ENCODE measurements at regions not wholly inside any gene's neighbourhood (a gene's known extent, or its start where the extent isn't known, plus 50 kb on each side); places are given as distances from the start of the nearest gene placed in this dataset.
"Not testable (repeated sequence)": the region's sequence is repeated elsewhere in the genome, so short reads cannot be mapped to it uniquely, and the experiment has no call there.

DNA sequence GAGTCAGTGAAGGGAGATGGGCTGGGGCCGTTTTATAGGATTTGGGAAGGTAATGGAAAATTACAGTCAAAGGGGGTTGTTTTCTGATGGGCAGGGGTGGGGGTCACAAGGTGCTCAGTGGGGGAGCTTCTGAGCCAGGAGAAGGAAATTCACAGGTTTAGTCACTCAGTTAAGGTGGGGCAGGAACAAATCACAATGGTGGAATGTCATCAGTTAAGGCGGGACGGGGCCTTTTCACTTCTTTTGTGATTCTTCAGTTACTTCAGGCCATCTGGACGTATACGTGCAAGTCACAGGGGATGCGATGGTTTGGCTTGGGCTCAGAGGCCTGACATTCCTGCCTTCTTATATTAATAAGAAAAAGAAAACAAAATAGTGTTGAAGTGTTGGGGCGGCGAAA lies 408.5 kb downstream of the TENT5A start:
- not testable (repeated sequence) for DNase-seq (ENCODE audit: low spot score)

DNA sequence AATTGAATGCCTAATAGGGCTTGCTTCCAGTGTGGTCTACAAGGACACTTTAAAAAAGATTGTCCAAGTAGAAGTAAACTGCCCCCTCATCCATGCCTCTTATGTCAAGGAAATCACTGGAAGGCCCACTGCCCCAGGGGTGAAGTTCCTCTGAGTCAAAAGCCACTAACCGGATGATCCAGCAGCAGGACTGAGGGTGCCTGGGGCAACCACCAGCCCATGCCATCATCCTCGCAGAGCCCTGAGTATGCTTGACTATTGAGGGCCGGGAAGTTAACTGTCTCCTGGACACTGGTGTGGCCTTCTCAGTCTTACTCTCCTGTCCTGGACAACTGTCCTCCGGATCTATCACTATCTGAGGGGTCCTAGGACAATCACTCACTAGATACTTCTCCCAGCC lies 411.5 kb downstream of the TENT5A start:
- DNase-seq (ENCODE audit: low spot score): no peak

DNA sequence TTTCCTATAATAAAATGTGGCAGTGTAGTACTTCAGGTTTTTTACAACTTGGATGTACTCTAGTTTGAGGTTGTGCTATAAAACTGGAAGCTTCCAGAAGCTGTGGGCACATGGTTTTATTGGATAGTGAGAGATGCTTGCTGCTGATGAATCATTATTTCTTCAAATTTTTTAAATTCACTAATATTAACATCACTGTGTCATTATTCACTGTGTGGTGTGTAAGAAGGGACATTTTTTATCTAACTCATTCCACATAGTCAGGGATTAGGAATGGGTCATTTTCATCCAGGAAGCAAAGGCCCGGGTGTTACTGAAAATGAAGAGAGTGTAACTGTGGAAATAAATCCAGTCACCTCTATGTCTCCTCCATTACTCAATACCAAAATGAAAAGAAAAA lies 421.0 kb downstream of the TENT5A start:
- DNase-seq (ENCODE audit: low spot score): no peak

DNA sequence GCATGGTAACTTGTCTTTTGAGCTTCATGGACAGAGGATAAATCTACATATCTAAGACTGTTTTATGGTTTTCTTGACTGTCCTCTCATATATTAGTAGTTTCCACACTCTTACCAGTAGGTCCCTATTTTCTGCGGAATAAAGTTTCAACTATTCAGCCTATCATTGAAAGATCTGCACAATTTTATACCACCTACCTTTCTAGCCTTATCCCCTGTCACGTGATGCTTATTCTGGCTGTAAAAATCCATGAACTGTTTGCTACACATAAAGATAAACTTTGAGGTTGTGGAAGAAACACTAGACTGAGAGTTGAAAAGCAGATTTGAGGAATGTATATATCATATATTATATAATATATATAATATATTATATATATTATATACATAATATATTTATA lies 423.8 kb downstream of the TENT5A start:
- DNase-seq (ENCODE audit: low spot score): no peak

DNA sequence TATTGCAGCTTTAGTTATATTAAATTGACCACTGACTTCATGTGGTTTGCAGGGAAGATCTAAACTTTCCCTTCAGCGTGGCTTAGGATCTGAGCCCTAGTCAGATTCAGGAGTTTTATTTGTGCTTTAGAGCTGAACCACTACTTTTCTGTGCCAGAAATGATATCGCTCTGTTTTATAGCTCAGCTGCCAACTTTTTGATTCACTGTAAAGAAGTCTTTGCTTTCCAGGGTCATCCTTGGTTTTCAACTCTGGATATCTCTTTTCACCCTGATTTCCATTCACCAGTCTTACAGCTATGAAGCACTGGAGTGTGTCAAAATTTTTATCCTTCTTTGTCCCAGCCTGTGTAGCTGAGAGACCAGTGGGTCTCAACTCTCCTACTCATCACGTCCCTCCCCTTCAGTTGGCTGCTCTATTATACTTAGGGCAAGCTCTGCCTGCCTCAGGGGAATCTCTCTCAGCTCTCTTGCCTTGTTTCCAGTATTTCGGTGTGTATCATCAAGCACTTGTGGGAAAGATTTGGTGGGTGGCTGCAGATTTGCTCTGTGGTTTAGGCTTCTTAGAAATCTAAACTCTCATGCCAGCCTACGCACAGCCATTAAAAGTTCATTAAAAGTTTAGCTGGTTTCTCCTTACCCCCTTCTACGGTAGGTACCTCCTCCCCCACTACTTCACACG lies 425.5 kb downstream of the TENT5A start:
- DNase-seq (ENCODE audit: low spot score): no peak

DNA sequence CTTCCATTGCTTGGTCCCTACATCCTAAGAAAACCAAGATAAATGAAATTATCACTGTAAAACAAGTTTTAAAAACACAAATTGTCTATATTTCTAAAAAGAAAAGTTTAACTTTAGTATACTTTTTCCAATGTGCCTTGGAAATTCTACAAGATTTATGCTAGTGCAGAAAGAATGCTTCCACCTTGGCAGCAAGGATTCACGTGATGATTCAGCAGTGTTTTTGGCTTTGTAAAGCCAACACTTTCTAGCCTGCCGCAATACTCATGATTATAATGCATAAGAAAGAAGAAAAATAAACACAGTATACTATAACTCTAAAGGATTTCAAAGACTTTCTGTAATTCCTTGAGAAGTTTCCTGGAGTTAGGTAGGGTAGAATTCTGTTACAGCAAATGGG lies 442.7 kb downstream of the TENT5A start:
- no peak for DNase-seq (ENCODE audit: low spot score)

DNA sequence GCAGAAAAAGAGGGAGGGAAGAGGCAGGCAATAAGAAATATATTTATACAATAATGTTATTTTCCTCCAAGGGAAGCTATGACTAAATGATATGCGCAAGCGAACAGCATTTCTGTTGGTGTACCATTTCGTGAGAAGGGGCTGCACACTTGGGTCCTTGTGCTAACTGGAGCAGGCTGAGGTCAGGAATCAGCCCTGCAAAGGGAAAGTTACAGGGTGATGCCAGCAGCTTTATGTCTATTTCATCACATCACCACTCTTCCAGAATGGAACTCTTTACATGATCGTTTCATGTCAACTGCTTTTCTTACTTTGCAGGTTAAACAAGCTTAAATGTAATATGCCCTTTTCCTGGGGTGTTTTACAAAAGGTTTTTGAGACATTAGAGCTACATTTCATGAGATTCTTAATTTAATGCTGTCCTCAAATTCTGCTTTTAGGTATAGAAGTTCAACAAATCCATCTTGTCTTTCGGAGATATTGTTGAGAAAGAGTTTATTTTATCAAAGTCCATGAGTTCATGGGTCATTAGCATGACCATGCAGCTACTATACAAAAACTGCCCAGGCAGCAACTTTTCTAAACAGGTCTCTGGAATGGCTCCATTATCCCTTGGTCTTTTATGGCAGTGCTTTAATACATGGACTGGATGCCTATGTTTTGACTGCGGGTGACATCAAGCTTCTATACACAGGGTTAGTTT lies 443.8 kb downstream of the TENT5A start:
- DNase-seq (ENCODE audit: low spot score): no peak

DNA sequence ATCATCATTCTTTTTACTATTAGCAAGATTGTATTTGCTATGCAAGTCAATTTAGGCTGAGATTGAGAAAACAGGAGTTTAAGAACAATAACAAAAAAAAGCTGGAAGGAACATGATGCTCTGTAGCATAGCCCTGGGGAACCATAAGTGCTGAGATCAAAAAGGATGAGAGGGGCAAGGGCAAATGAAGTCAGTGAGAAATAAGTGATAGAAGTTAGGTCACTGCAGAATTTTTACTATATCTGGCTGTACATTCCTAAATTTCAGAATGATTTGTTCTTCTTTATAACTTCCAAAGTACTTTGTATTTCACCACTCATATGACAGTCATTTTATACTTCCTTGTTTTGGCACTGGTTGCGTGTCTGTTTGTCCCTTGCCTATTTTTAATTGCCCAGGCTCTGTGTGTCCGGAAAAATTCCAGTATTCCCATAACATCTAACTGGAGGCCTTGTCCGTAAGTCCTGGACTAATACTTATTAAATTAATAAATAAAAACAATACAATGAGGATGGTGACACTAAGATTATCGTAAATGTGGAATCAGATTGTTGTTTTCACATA lies 444.7 kb downstream of the TENT5A start:
- no peak for DNase-seq (ENCODE audit: low spot score)

DNA sequence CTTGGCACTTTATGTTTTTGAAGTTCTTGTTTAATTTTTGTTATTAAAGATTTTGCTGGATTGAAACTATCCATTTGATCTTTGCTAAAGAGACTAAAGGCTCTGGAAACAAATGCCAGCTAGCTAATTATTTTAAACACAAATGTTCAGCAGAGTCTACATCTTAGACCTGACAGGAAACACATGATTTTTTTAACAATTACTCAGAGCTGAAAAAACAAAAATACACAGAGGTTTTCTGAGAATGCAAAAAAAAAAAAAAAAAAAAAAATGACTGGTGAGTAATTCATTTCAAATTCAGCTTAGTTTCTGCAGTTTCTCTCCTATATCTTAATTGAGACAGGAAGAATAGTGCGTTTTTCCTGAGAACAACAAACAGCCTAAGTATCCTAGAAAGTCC lies 448.0 kb downstream of the TENT5A start:
- no peak for DNase-seq (ENCODE audit: low spot score)

DNA sequence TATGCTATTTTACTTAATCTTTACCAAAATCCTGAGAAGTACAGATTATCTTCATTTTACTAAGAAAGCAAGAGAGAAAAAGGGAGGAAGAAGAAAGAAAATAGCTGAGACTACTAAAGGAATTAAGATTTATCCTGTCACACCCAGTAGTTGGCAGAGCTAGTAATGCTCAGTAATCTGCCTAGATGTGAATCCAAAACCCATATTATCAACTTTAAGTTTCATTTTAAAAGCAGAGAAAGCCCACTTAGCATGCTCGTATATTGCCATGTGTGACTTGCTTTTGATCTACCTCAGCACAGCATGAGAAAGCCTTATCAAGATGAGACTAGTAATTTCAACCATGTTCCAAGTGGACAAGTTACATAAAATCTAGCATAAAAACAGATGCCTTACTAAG lies 451.5 kb downstream of the TENT5A start:
- no peak for DNase-seq (ENCODE audit: low spot score)

DNA sequence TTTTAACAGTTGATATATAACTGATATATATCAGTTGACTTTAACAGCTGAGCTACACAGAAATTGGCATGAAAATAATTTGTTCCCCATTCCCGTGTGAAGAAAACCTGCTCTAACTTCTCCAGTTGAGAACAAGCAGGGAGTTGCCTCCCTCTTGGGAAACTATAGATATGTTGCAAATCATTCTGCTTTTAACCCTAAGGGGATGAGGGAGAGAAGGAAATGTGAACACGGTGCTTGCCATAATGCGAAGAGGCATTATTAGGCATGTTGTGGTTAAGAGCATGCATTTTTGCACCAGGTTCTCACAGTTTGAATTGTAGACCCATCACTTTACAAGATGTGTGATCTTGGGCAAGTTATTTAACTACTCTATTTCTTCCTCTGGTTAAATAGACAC lies 453.7 kb downstream of the TENT5A start:
- DNase-seq (ENCODE audit: low spot score): no peak

DNA sequence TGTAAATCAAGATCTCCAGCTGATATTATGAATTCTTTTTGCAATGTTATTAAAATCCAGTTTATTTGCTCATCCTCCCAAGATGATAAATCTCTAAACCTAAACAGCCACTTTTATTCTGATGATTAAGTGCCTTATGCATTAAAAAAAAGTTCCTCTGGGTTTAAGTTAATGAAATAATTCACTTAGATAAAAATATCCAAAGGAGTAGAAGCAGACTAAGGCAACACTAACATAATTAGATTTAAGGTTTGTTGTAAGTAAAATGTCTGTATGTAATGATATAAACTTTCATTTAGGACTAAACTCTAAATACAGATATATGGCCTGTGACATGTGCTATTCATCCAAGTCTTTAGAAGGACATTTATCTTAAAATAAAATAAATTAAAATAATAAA lies 457.2 kb downstream of the TENT5A start:
- no peak for DNase-seq (ENCODE audit: low spot score)

DNA sequence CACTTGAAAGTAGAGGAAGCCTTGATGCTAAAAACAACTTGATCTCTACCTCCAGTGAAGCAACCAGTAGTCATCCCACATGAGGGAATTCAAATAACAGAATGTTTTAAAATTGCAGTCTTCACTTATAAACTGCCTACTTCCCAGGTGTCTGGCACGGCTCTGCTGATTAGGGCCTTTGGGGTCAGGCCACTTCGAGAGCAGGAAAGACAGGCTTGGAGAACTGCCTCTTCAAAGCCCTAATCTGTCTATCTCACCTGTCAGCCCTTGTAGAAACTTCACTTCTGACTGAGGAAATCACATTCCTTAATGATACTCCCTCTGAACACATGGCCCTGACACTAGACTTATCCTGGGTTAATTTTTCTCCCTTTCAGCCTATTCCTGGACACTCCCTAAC lies 458.6 kb downstream of the TENT5A start:
- no peak for DNase-seq (ENCODE audit: low spot score)

DNA sequence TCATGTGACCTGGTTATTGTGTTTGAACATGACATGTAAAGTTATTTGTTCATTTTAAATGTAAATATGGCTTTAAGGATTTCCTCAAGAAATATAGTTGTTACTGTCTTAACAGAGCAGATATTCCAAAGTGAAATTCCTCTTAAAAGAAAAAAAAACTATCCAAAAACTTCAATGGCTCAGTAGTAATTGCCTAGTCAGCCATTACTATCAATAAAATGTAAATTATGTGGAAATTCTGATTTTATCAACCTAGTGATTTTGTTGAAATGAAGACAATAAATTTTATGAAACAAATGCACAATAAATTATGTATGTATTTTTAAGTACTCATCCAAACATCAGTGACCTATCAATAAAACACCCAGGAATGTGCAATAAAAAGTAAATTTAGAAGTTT lies 463.3 kb downstream of the TENT5A start:
- no peak for DNase-seq (ENCODE audit: low spot score)

DNA sequence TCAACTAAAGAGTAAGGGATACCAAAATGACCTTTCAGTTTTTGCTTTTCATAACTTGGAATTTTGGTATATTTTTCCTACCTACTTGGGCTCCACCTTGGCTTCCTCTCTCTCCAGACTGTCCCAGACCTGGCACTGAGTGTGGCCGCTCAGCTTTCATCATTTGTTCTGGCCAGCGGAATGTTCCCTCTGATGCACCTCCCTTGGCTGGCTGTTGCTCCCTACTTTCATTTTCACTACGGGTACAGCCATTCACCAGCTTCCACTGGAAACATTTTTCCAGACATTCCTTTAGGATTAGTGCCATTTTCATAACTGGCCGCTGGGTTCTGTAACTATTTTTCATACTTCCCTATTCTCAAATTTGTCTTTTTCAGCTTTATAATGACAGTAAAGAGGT lies 487.4 kb downstream of the TENT5A start:
- DNase-seq (ENCODE audit: low spot score): no peak

DNA sequence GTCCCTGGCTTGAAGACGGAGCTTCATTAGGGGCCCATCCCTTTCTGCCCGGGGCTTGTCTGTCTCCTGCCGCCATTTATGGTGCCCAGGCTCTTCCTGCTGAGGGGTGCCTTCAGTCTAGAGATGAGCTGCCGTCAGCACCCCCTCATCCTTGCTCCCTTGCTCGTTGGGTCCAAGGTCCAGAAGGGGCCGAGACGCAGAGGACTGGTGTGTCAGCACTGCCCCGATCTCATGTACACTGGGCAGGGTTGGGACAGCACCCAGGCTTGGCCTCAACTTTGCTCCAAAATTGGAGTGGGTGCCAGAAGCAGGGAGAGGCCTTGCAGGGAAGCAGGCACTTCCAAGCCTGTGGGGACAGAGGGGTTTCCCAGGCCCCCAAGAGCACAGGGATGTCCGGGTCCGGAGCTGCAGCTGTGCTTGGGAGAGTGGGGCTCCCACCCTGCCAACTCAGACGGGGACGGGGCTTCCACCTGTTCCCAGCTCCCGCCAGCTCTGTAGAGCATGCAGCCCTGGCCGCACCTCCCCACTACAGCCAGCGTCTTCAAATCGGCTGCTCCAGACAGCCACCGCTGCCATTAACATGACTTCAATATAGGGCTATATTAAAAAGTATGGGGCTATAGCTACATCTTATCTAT lies 488.8 kb downstream of the TENT5A start:
- DNase-seq (ENCODE audit: low spot score): no peak

DNA sequence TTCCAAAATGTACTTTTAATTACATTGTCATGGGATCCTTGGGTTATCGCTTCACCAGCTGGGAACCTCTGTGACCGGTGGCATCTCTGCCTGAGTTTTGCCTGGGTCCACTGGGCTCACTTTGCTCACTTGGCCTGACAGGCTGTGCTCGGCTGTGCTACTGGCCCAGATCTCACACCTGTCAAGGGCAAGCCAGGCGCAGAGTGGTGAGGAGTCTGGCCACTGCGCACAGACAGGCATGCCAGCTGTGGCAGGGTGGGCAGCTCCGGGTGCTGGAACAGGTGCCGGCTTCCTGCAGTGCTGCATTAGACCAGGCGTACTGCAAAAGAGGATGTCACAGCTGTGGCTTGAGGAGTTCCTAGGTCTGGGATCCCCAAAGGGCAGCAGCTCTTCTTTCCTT lies 489.8 kb downstream of the TENT5A start:
- DNase-seq (ENCODE audit: low spot score): no peak

DNA sequence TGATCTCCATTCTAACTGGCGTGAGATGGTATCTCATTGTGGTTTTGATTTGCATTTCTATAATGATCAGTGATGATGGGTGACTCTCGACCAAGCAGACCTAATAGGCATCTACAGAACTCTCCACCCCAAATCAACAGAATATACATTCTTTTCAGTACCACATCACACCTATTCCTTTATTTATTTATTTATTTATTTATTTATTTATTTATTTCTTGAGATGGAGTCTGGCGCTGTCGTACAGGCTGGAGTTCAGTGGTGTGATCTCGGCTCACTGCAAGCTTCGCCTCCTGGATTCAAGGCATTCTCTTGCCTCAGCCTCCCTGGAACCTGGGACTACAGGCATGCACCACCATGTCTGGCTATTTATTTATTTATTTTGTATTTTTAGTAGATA lies 496.3 kb downstream of the TENT5A start:
- DNase-seq (ENCODE audit: low spot score): not testable (repeated sequence)

DNA sequence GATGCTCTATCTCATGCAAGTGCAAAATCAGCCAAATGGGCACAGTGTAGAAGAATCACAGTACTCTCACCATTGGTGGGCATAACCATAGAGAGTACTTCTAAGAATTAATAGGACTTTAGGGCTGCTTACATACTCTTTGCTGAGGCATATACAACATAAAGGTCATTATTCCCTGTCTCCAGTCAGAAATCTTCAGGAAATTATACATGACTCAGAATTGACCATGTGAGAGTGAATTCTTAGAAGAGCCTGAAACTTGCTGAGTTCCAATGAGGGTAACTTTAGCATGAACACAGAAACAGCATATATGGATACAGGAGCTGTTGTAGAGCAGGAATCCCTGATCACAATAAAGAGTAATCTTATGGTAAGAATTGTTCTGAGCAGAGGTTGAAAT lies 498.7 kb downstream of the TENT5A start:
- DNase-seq (ENCODE audit: low spot score): no peak

DNA sequence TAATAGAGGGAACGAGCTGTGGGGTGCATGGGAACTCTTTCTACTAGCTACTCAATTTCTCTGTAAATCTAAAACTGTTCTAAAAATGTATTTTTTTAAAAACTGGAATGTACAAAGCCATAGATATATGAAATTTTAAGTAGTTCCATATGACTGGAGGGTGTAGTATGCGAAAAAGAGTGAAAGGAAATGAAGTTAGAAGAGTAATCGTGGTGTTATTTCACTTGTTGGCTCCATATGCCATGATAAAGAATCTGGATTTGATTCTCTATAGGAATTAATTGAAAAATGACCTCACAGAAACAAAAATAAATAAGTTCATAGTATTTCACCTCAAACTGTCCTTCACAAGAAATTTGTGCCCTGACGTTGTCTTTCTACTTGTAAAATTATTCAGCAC lies 500.2 kb downstream of the TENT5A start:
- no peak for DNase-seq (ENCODE audit: low spot score)

DNA sequence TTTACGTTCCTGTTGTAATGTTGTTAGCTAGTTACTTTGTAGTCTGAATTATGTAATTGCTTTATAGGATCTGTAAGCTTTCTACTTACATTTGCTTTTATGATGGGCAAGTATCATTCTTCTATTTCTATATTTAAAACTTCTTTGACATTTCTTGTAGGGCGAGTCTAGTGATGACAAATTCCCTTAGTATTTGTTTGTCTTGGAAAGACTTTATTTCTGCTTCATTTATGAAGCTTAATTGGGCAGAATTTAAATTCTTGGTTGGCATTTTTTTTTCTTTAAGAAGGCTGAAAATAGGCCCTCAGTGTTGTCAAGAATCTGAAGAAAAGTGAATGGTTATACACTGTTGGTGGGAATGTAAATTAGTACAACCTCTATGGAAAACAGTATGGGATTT lies 506.3 kb downstream of the TENT5A start:
- no peak for DNase-seq (ENCODE audit: low spot score)

DNA sequence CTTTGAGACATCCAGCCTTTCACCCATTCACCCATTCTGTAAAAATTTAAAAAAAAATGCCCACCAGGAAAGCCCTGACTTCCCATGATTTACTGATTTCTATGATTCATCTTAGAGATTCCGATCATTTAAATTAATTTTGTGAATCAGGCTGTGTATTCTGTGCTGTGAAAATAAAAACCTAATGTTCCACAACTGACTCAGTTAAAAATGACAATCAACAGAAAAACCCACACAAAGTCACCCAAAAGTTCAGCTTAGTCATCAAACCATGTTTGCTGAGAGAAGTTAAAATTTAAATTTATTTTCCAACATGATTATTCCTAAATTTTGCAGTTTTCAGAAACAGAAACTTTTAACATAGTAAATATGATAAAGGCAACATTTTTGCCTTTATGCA lies 509.9 kb downstream of the TENT5A start:
- no peak for DNase-seq (ENCODE audit: low spot score)
